Thyroid gland (tissue), 4 donors: ENCODE measurements at regions not wholly inside any gene's neighbourhood (a gene's known extent, or its start where the extent isn't known, plus 50 kb on each side); places are given as distances from the start of the nearest gene placed in this dataset.

Experiments used
- DNase-seq, 2 donors: peaks; one replicate each; pipeline ENCODE4 v3.0.0-alpha.2; 2019
- H3K27ac ChIP-seq, 3 donors: fragments of 200-600 bp; sonication (generic); 1 replicate in 2 of 3; 2 replicates in 1 of 3; pipeline ENCODE4 v1.5.1; 2016 to 2019; ENCODE audit warnings: mild to moderate bottlenecking in 1 of 3, moderate library complexity in 1 of 3
- H3K27me3 ChIP-seq: fragments of 200-600 bp; sonication (generic); one replicate; pipeline ENCODE4 v1.5.1; 2019
- H3K36me3 ChIP-seq, 2 donors: fragments of 200-600 bp; sonication (generic); one replicate each; pipeline ENCODE4 v1.5.1; 2016 to 2019
- H3K4me1 ChIP-seq, 2 donors: fragments of 200-600 bp; sonication (generic); one replicate each; pipeline ENCODE4 v1.5.1; 2017 to 2019
- H3K4me3 ChIP-seq, 3 donors: fragments of 200-600 bp; sonication (generic); replicated peaks in 1 of 3; 1 replicate in 2 of 3; 2 replicates in 1 of 3; pipeline ENCODE4 v1.5.1; 2016; ENCODE audit warnings: mild to moderate bottlenecking in 1 of 3
- H3K9me3 ChIP-seq: fragments of 200-600 bp; sonication (generic); one replicate; pipeline ENCODE4 v1.5.1; 2017
- POLR2A ChIP-seq, 2 donors: fragments of 450-650 bp; IDR thresholded peaks; one replicate each; pipeline ENCODE4 v1.6.1; 2017; ENCODE audit warnings: antibody characterized with exemption in 2 of 2, mild to moderate bottlenecking in 2 of 2, moderate library complexity in 1 of 2
- WGBS, 2 donors: methylation state at CpG; one replicate each; pipeline ENCODE4 v1.1.5; 2017; 5-methylcytosine and 5-hydroxymethylcytosine counted together
- intact Hi-C: fragments of 100-400 bp; cut with DNase I; formaldehyde crosslinking; loops from one replicate; pipeline ENCODE4 v1.15.1; 2023
- TF ChIP-seq, protein P1 (sequence below), 6 experiments: fragments of 200-600 bp in 3 of 6; fragments of 450-650 bp in 3 of 6; sonication (generic) in 3 of 6; IDR thresholded peaks; one replicate each; pipeline ENCODE4 v1.5.1; 2016 to 2019; ENCODE audit warnings: antibody characterized with exemption in 6 of 6, mild to moderate bottlenecking in 2 of 6, inconsistent platforms in 1 of 6, moderate library complexity in 1 of 6

DNA sequence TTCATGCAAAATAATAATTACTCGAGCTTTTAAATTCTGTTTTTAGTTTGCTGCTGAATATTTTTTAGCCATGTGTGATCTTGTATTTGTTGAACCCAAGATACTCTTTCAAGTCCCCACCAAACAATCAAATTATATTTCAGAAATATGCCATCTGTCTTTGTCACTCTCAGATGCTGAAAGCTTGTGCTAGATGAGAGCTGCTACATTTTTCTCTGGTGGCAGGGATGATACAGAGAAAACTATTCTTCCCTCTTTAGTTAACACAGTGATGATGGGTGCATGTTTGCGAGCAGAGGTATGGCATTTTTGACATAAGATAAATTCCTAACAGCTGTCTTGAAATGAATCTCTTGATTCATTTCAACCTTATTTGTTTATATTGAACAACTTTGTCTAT is 100.6 kb upstream of the NPHP3 start:
- Histone ChIP-seq H3K27ac (no peak overlapping the region), H3K9me3 (no peaks in the 10 kb centered on the region), H3K36me3 (no peaks in the 10 kb centered on the region), H3K4me1 (peaks cover 4 to 10% of the 10 kb centered on the region in 2 donors), H3K27me3 (no peaks in the 10 kb centered on the region), H3K4me3 (no peak overlapping the region)
- DNase-seq: no peak
- WGBS, 2 donors: 82 to 88% methylated on average over 2 of the region's 2 CpGs
- intact Hi-C loops: no loop called here
- TF ChIP-seq POLR2A (IDR thresholded peaks at IDR 0.05): no peak
- TF ChIP-seq, protein P1, sequence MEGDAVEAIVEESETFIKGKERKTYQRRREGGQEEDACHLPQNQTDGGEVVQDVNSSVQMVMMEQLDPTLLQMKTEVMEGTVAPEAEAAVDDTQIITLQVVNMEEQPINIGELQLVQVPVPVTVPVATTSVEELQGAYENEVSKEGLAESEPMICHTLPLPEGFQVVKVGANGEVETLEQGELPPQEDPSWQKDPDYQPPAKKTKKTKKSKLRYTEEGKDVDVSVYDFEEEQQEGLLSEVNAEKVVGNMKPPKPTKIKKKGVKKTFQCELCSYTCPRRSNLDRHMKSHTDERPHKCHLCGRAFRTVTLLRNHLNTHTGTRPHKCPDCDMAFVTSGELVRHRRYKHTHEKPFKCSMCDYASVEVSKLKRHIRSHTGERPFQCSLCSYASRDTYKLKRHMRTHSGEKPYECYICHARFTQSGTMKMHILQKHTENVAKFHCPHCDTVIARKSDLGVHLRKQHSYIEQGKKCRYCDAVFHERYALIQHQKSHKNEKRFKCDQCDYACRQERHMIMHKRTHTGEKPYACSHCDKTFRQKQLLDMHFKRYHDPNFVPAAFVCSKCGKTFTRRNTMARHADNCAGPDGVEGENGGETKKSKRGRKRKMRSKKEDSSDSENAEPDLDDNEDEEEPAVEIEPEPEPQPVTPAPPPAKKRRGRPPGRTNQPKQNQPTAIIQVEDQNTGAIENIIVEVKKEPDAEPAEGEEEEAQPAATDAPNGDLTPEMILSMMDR (IDR thresholded peaks at IDR 0.05): no peak

DNA sequence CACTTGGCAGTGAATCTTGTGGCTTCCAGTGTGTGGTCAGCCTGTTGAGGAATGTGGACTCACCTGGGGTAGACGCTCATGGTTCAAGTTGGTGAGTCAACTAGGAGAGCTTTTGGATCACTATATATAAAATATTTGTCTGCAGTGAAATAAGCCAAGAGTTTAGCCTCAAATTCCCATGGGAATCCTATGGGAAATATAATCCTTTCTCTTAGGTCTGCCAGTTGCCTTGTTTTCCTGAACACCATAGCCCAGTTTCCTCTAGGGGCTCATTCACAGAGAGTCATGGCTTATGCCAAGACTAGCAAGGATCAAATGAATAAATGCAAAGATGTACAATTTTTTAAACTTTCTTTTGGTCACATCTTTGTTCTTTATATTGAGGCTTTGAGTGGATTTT is 100.1 kb upstream of the NPHP3 start:
- intact Hi-C loops: no loop called here
- no peak overlapping the region for H3K4me3 ChIP-seq
- H3K4me1 ChIP-seq: peaks cover 4 to 10% of the 10 kb centered on the region in 2 donors
- no peaks in the 10 kb centered on the region for H3K36me3 ChIP-seq
- H3K27ac ChIP-seq: no peak overlapping the region
- no peak for DNase-seq
- H3K27me3 ChIP-seq: no peaks in the 10 kb centered on the region
- TF ChIP-seq POLR2A (IDR thresholded peaks at IDR 0.05): no peak
- TF ChIP-seq, protein P1 (IDR thresholded peaks at IDR 0.05): no peak
- 62 to 71% methylated on average over 1 of the region's 1 CpG for WGBS, 2 donors
- no peaks in the 10 kb centered on the region for H3K9me3 ChIP-seq

DNA sequence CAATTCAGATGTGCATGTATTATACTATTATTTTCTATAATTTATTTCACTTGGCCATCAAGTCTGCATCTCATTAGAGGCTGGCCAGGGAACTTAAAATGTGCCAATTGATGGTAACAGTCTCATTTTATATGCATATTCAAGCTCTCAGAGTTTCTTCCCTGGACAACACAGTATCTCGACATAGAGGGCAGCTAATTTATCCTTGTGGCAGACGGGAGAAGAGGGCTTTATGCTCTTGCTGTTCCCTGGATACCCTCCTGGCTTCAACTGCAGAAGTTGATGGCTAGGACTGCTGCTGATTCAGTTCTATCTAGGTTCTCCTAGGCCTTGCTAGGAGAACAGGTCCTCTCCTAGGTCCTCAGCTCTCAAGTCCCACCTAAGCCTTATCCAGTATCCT is 99.1 kb upstream of the NPHP3 start:
- 81 to 94% methylated on average over 2 of the region's 2 CpGs for WGBS, 2 donors
- Histone ChIP-seq H3K27ac (no peak overlapping the region), H3K36me3 (no peaks in the 10 kb centered on the region), H3K4me3 (no peak overlapping the region), H3K4me1 (peaks cover 4 to 10% of the 10 kb centered on the region in 2 donors), H3K9me3 (no peaks in the 10 kb centered on the region), H3K27me3 (no peaks in the 10 kb centered on the region)
- TF ChIP-seq POLR2A (IDR thresholded peaks at IDR 0.05): no peak
- no peak for DNase-seq
- intact Hi-C loops: no loop called here

DNA sequence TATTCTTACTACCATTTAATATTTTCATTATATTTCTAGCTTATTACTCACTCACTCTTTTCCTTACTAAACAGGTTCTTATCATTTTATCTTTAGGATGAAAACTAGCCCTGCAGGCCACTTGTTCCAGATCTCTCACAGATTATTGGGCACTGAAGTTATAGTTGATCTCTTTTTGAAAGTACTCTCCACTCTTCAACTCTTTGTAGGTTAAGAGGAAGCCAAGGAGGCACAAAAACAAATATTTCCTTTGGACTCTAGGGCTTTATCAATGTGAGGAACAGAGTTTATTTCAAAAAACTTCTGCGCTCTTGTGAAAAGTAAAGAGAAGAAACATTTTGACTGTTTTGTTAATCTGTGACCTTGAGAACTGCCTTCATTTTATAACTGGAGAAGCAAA is 96.0 kb upstream of the NPHP3 start:
- DNase-seq: no peak
- Histone ChIP-seq H3K27me3 (no peaks in the 10 kb centered on the region), H3K4me3 (no peak overlapping the region), H3K36me3 (no peaks in the 10 kb centered on the region), H3K9me3 (no peaks in the 10 kb centered on the region), H3K27ac (no peak overlapping the region), H3K4me1 (peaks cover 4 to 10% of the 10 kb centered on the region in 2 donors)
- 36 to 49% methylated on average over 1 of the region's 1 CpG for WGBS, 2 donors
- intact Hi-C loops: no loop called here
- TF ChIP-seq, protein P1 (IDR thresholded peaks at IDR 0.05): no peak
- TF ChIP-seq POLR2A (IDR thresholded peaks at IDR 0.05): no peak

DNA sequence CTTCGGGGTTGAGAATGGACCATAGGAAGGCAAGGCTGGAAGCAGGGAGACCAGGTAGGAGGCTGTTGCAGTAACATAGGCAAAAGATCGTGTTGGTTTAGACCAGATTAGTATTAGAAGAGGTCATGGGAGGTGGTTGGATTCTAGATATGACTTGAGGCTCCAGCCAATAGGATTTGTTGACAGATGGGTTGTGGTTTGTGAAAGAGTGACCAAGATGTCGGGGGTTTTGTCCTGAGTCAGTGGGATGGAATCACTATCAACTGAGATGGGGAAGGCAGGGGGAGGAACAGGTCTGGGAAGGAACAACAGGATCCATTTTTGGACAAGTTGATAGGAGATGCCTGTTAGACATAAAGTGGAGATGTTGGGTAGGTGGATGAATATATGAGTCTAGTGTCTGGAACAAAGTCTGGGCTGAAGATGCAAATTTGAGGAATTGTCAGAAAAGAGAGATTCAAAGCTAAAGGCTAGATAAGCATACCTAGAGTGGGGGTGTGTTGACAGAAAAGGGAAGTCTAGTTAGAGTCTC is 95.5 kb upstream of the NPHP3 start:
- no peak for TF ChIP-seq POLR2A (IDR thresholded peaks at IDR 0.05)
- TF ChIP-seq, protein P1 (IDR thresholded peaks at IDR 0.05): no peak
- intact Hi-C loops: no loop called here
- Histone ChIP-seq H3K36me3 (no peaks in the 10 kb centered on the region), H3K27me3 (no peaks in the 10 kb centered on the region), H3K9me3 (no peaks in the 10 kb centered on the region), H3K4me1 (peaks cover 4 to 10% of the 10 kb centered on the region in 2 donors), H3K4me3 (no peak overlapping the region), H3K27ac (no peak overlapping the region)
- DNase-seq: no peak
- 90% methylated on average over 3 of the region's 3 CpGs for WGBS, 2 donors

DNA sequence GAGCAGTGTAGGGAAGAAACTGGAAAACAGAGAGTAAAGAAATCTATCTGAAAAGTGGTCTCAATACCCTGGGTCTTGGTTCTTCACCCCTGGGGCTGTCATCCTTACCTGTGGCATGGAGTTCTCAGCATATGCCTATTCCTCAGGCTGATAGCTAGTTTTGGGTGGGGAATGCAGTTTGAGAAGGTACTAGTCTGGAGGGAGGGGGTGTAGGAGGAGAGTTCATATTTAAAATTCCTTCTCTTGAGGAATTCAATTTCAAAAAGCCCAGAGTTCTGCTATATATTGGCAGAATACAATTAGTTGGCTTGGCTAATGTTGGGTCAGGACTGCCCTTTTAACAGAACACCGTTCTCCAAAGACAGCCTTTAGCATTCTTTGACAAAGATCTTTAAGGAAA is 82.9 kb upstream of the NPHP3 start:
- H3K36me3 ChIP-seq: no peaks in the 10 kb centered on the region
- H3K4me3 ChIP-seq: no peak overlapping the region
- WGBS, 2 donors: 74 to 84% methylated on average over 1 of the region's 1 CpG
- H3K9me3 ChIP-seq: no peaks in the 10 kb centered on the region
- H3K27me3 ChIP-seq: no peaks in the 10 kb centered on the region
- TF ChIP-seq, protein P1 (IDR thresholded peaks at IDR 0.05): no peak
- no peak for TF ChIP-seq POLR2A (IDR thresholded peaks at IDR 0.05)
- no peak overlapping the region for H3K27ac ChIP-seq
- intact Hi-C loops: no loop called here
- DNase-seq: no peak
- peaks cover 3 to 6% of the 10 kb centered on the region in 2 donors for H3K4me1 ChIP-seq
